ENCODE measurements at regions not wholly inside any gene's neighbourhood (a gene's known extent, or its start where the extent isn't known, plus 50 kb on each side); places are given as distances from the start of the nearest gene placed in this dataset.

GRCh38 chr20:23148731-23149570 is 62.8 kb upstream of the CD93 start:
- peaks cover 0 to 14% (median 3%) of the 10 kb centered on the region in 4 donors for H3K4me1 Mint-ChIP-seq
- ATAC-seq (ENCODE audit: low read depth in 2 of 2) = no peak
- H3K27ac ChIP-seq (ENCODE audit: insufficient read depth, low read length, poor library complexity, severe bottlenecking) = no peak overlapping the region
- no peak overlapping the region for H3K27ac Mint-ChIP-seq
- H3K9me3 ChIP-seq (ENCODE audit: control insufficient read depth in 2 of 2, low read length in 2 of 2) = no peaks in the 10 kb centered on the region
- no peaks in the 10 kb centered on the region for H3K36me3 Mint-ChIP-seq
- no peaks in the 10 kb centered on the region for H3K27me3 ChIP-seq (ENCODE audit: control insufficient read depth, insufficient read depth, low read length)
- H3K4me3 Mint-ChIP-seq = no peak overlapping the region
- H3K4me1 ChIP-seq (ENCODE audit: control insufficient read depth, insufficient read depth, low read length, poor library complexity, severe bottlenecking) = no peaks in the 10 kb centered on the region
- H3K9me3 Mint-ChIP-seq = no peaks in the 10 kb centered on the region
- H3K36me3 ChIP-seq (ENCODE audit: control insufficient read depth, insufficient read depth, low read length) = no peaks in the 10 kb centered on the region
- H3K4me3 ChIP-seq (ENCODE audit: low read depth, low read length) = no peak overlapping the region
- H3K27me3 Mint-ChIP-seq = peaks cover 6% of the 10 kb centered on the region
- no peak for DNase-seq

- Mint-ChIP-seq H3K27ac (peak overlapping the region in 1 of 3 donors; percentile 74), H3K4me3 (no peak overlapping the region), H3K4me1 (peaks cover under 1 to 21% (median 6%) of the 10 kb centered on the region in 4 donors), H3K27me3 (peaks cover 6% of the 10 kb centered on the region), H3K36me3 (no peaks in the 10 kb centered on the region), H3K9me3 (no peaks in the 10 kb centered on the region)
- DNase-seq = peak in 1 of 3 donors; percentile 30
- Histone ChIP-seq H3K4me1 (ENCODE audit: control insufficient read depth, insufficient read depth, low read length, poor library complexity, severe bottlenecking) (peaks cover 1% of the 10 kb centered on the region), H3K27ac (ENCODE audit: insufficient read depth, low read length, poor library complexity, severe bottlenecking) (no peak overlapping the region), H3K9me3 (ENCODE audit: control insufficient read depth in 2 of 2, low read length in 2 of 2) (no peaks in the 10 kb centered on the region), H3K36me3 (ENCODE audit: control insufficient read depth, insufficient read depth, low read length) (no peaks in the 10 kb centered on the region), H3K4me3 (ENCODE audit: low read depth, low read length) (no peak overlapping the region), H3K27me3 (ENCODE audit: control insufficient read depth, insufficient read depth, low read length) (no peaks in the 10 kb centered on the region)
- ATAC-seq (ENCODE audit: low read depth in 2 of 2) = peak; percentile 43 to 58
Observed at GRCh38 chr20:23147964-23148730, 62.0 kb upstream of the CD93 start.

GRCh38 chr20:23147647-23147963 is 61.5 kb upstream of the CD93 start:
- no peak for ATAC-seq (ENCODE audit: low read depth in 2 of 2)
- Histone ChIP-seq H3K27me3 (ENCODE audit: control insufficient read depth, insufficient read depth, low read length) (no peaks in the 10 kb centered on the region), H3K4me3 (ENCODE audit: low read depth, low read length) (no peak overlapping the region), H3K9me3 (ENCODE audit: control insufficient read depth in 2 of 2, low read length in 2 of 2) (no peaks in the 10 kb centered on the region), H3K4me1 (ENCODE audit: control insufficient read depth, insufficient read depth, low read length, poor library complexity, severe bottlenecking) (peaks cover 7% of the 10 kb centered on the region), H3K27ac (ENCODE audit: insufficient read depth, low read length, poor library complexity, severe bottlenecking) (no peak overlapping the region), H3K36me3 (ENCODE audit: control insufficient read depth, insufficient read depth, low read length) (no peaks in the 10 kb centered on the region)
- Mint-ChIP-seq H3K27me3 (peaks cover 6% of the 10 kb centered on the region), H3K4me3 (no peak overlapping the region), H3K4me1 (peaks cover 5 to 27% (median 11%) of the 10 kb centered on the region in 4 donors), H3K36me3 (no peaks in the 10 kb centered on the region), H3K27ac (peak overlapping the region in 1 of 3 donors; percentile 74), H3K9me3 (no peaks in the 10 kb centered on the region)
- no peak for DNase-seq

- H3K27me3 Mint-ChIP-seq = peaks cover 6% of the 10 kb centered on the region
- Histone ChIP-seq H3K27me3 (ENCODE audit: control insufficient read depth, insufficient read depth, low read length) (no peaks in the 10 kb centered on the region), H3K36me3 (ENCODE audit: control insufficient read depth, insufficient read depth, low read length) (no peaks in the 10 kb centered on the region), H3K4me1 (ENCODE audit: control insufficient read depth, insufficient read depth, low read length, poor library complexity, severe bottlenecking) (peaks cover 12% of the 10 kb centered on the region), H3K9me3 (ENCODE audit: control insufficient read depth in 2 of 2, low read length in 2 of 2) (no peaks in the 10 kb centered on the region), H3K4me3 (ENCODE audit: low read depth, low read length) (no peak overlapping the region), H3K27ac (ENCODE audit: insufficient read depth, low read length, poor library complexity, severe bottlenecking) (no peak overlapping the region)
- H3K4me3 Mint-ChIP-seq = no peak overlapping the region
- ATAC-seq (ENCODE audit: low read depth in 2 of 2) = no peak
- no peaks in the 10 kb centered on the region for H3K9me3 Mint-ChIP-seq
- no peak for DNase-seq
- H3K27ac Mint-ChIP-seq = no peak overlapping the region
- no peaks in the 10 kb centered on the region for H3K36me3 Mint-ChIP-seq
- peaks cover 6 to 32% (median 15%) of the 10 kb centered on the region in 4 donors for H3K4me1 Mint-ChIP-seq
Observed at GRCh38 chr20:23146857-23147637, 60.9 kb upstream of the CD93 start.

- DNase-seq = no peak
- H3K27me3 Mint-ChIP-seq = no peaks in the 10 kb centered on the region
- no peak overlapping the region for H3K27ac ChIP-seq (ENCODE audit: insufficient read depth, low read length, poor library complexity, severe bottlenecking)
- H3K4me1 ChIP-seq (ENCODE audit: control insufficient read depth, insufficient read depth, low read length, poor library complexity, severe bottlenecking) = peaks cover 20% of the 10 kb centered on the region
- no peaks in the 10 kb centered on the region for H3K9me3 Mint-ChIP-seq
- no peaks in the 10 kb centered on the region for H3K36me3 Mint-ChIP-seq
- H3K27ac Mint-ChIP-seq = peak overlapping the region in 2 of 3 donors; percentile 16 to 47
- ATAC-seq (ENCODE audit: low read depth in 2 of 2) = no peak
- H3K27me3 ChIP-seq (ENCODE audit: control insufficient read depth, insufficient read depth, low read length) = no peaks in the 10 kb centered on the region
- peaks cover 6 to 39% (median 20%) of the 10 kb centered on the region in 4 donors for H3K4me1 Mint-ChIP-seq
- no peak overlapping the region for H3K4me3 Mint-ChIP-seq
- H3K9me3 ChIP-seq (ENCODE audit: control insufficient read depth in 2 of 2, low read length in 2 of 2) = no peaks in the 10 kb centered on the region
- H3K4me3 ChIP-seq (ENCODE audit: low read depth, low read length) = no peak overlapping the region
- no peaks in the 10 kb centered on the region for H3K36me3 ChIP-seq (ENCODE audit: control insufficient read depth, insufficient read depth, low read length)
Observed at GRCh38 chr20:23146181-23146580, 60.1 kb upstream of the CD93 start.

- Histone ChIP-seq H3K4me3 (ENCODE audit: low read depth, low read length) (no peak overlapping the region), H3K27ac (ENCODE audit: insufficient read depth, low read length, poor library complexity, severe bottlenecking) (no peak overlapping the region), H3K27me3 (ENCODE audit: control insufficient read depth, insufficient read depth, low read length) (no peaks in the 10 kb centered on the region), H3K9me3 (ENCODE audit: control insufficient read depth in 2 of 2, low read length in 2 of 2) (no peaks in the 10 kb centered on the region), H3K4me1 (ENCODE audit: control insufficient read depth, insufficient read depth, low read length, poor library complexity, severe bottlenecking) (peaks cover 20% of the 10 kb centered on the region), H3K36me3 (ENCODE audit: control insufficient read depth, insufficient read depth, low read length) (no peaks in the 10 kb centered on the region)
- peaks cover 6 to 39% (median 20%) of the 10 kb centered on the region in 4 donors for H3K4me1 Mint-ChIP-seq
- H3K9me3 Mint-ChIP-seq = no peaks in the 10 kb centered on the region
- no peaks in the 10 kb centered on the region for H3K36me3 Mint-ChIP-seq
- DNase-seq = no peak
- H3K4me3 Mint-ChIP-seq = no peak overlapping the region
- H3K27ac Mint-ChIP-seq = peak overlapping the region in 1 of 3 donors; percentile 67
- no peaks in the 10 kb centered on the region for H3K27me3 Mint-ChIP-seq
- ATAC-seq (ENCODE audit: low read depth in 2 of 2) = no peak
Observed at GRCh38 chr20:23145281-23145700, 59.2 kb upstream of the CD93 start.

GRCh38 chr20:23144856-23145255 is 58.7 kb upstream of the CD93 start:
- Histone ChIP-seq H3K4me1 (ENCODE audit: control insufficient read depth, insufficient read depth, low read length, poor library complexity, severe bottlenecking) (peaks cover 20% of the 10 kb centered on the region), H3K36me3 (ENCODE audit: control insufficient read depth, insufficient read depth, low read length) (no peaks in the 10 kb centered on the region), H3K4me3 (ENCODE audit: low read depth, low read length) (no peak overlapping the region), H3K9me3 (ENCODE audit: control insufficient read depth in 2 of 2, low read length in 2 of 2) (no peaks in the 10 kb centered on the region), H3K27ac (ENCODE audit: insufficient read depth, low read length, poor library complexity, severe bottlenecking) (no peak overlapping the region), H3K27me3 (ENCODE audit: control insufficient read depth, insufficient read depth, low read length) (no peaks in the 10 kb centered on the region)
- H3K9me3 Mint-ChIP-seq = no peaks in the 10 kb centered on the region
- H3K4me3 Mint-ChIP-seq = no peak overlapping the region
- H3K27me3 Mint-ChIP-seq = no peaks in the 10 kb centered on the region
- H3K36me3 Mint-ChIP-seq = no peaks in the 10 kb centered on the region
- ATAC-seq (ENCODE audit: low read depth in 2 of 2) (no peak), DNase-seq (no peak)
- H3K27ac Mint-ChIP-seq = peak overlapping the region in 1 of 3 donors; percentile 67
- peaks cover 6 to 39% (median 20%) of the 10 kb centered on the region in 4 donors for H3K4me1 Mint-ChIP-seq

Data from CD4-positive, CD25-positive, alpha-beta regulatory T cell (primary cell).